Naive thymus-derived CD4-positive, alpha-beta T cell (primary cell): ENCODE measurements at regions not wholly inside any gene's neighbourhood (a gene's known extent, or its start where the extent isn't known, plus 50 kb on each side); places are given as distances from the start of the nearest gene placed in this dataset.

ENCODE experiments used
- ATAC-seq: fragments of 150-1000 bp; cut with Tn5 transposase; 2 replicates; pipeline ENCODE4 v1.10.0; 2021; ENCODE audit warnings: mild to moderate bottlenecking, moderate library complexity
- CTCF ChIA-PET: fragments of 350-600 bp; sonication (Branson Sonifier 250); formaldehyde crosslinking; loops from one replicate; lab custom pipeline; 2021; ENCODE audit warnings: antibody characterized with exemption; lab: Charles Lee
- POLR2A ChIA-PET: fragments of 350-600 bp; sonication (Branson Sonifier 250); formaldehyde crosslinking; loops from one replicate; lab custom pipeline; 2021; ENCODE audit warnings: antibody characterized with exemption, inconsistent platforms; lab: Charles Lee
- DNase-seq, 9 donors: peaks; one replicate each; pipeline versions ENCODE4 v3.0.0 to v3.0.0-alpha.2; 2020 to 2022; ENCODE audit warnings: mixed read lengths in 1 of 9
- H3K27ac ChIP-seq: one replicate; pipeline ENCODE4 v1.7.0; 2013; ENCODE audit warnings: mild to moderate bottlenecking, low read depth, low read length, moderate library complexity
- H3K27me3 ChIP-seq, 2 donors: one replicate each; pipeline ENCODE4 v1.7.0; 2013; ENCODE audit warnings: low read length in 2 of 2, mild to moderate bottlenecking in 2 of 2, moderate library complexity in 2 of 2; ENCODE audit not compliant: control insufficient read depth in 2 of 2, insufficient read depth in 2 of 2
- H3K36me3 ChIP-seq, 3 experiments: 1 replicate in 2 of 3; 2 replicates in 1 of 3; pipeline ENCODE4 v1.7.0; 2013; ENCODE audit warnings: low read length in 3 of 3, mild to moderate bottlenecking in 3 of 3, moderate library complexity in 1 of 3; ENCODE audit not compliant: insufficient read depth in 3 of 3, control insufficient read depth in 2 of 3
- H3K4me1 ChIP-seq, 2 donors: one replicate each; pipeline ENCODE4 v1.7.0; 2013; ENCODE audit warnings: low read length in 2 of 2, mild to moderate bottlenecking in 2 of 2, moderate library complexity in 1 of 2; ENCODE audit not compliant: control insufficient read depth in 2 of 2, insufficient read depth in 2 of 2
- H3K4me3 ChIP-seq: 2 replicates; pipeline ENCODE4 v1.7.0; 2013; ENCODE audit warnings: mild to moderate bottlenecking, low read length
- H3K9me3 ChIP-seq, 3 experiments: 1 replicate in 2 of 3; 2 replicates in 1 of 3; pipeline ENCODE4 v1.7.0; 2013; ENCODE audit warnings: low read length in 3 of 3; ENCODE audit not compliant: control insufficient read depth in 2 of 3
- H3K27ac Mint-ChIP-seq, 9 donors: one replicate each; pipeline ENCODE4 v1.8.0; 2020 to 2022; ENCODE audit warnings: mixed read lengths in 9 of 9, mild to moderate bottlenecking in 8 of 9, moderate library complexity in 5 of 9, inconsistent platforms in 2 of 9
- H3K27me3 Mint-ChIP-seq, 5 donors: one replicate each; pipeline ENCODE4 v1.8.0; 2021 to 2022; ENCODE audit warnings: mixed read lengths in 5 of 5, mild to moderate bottlenecking in 1 of 5
- H3K36me3 Mint-ChIP-seq, 5 donors: one replicate each; pipeline ENCODE4 v1.8.0; 2020 to 2022; ENCODE audit warnings: mixed read lengths in 5 of 5, mild to moderate bottlenecking in 3 of 5, inconsistent platforms in 1 of 5
- H3K4me1 Mint-ChIP-seq, 7 donors: one replicate each; pipeline ENCODE4 v1.8.0; 2020 to 2022; ENCODE audit warnings: mixed read lengths in 7 of 7, mild to moderate bottlenecking in 3 of 7, inconsistent platforms in 1 of 7
- H3K4me3 Mint-ChIP-seq, 10 donors: one replicate each; pipeline ENCODE4 v1.8.0; 2020 to 2022; ENCODE audit warnings: mild to moderate bottlenecking in 10 of 10, mixed read lengths in 10 of 10, moderate library complexity in 6 of 10, inconsistent platforms in 2 of 10
- H3K9me3 Mint-ChIP-seq, 11 donors: one replicate each; pipeline ENCODE4 v1.8.0; 2020 to 2022; ENCODE audit warnings: mixed read lengths in 11 of 11, mild to moderate bottlenecking in 4 of 11, inconsistent platforms in 1 of 11, moderate library complexity in 1 of 11
- intact Hi-C, 2 donors: fragments of 100-400 bp; cut with micrococcal nuclease; formaldehyde crosslinking; loops; one replicate each; pipeline ENCODE4 v1.15.1; 2023

- CTCF ChIA-PET: no interaction called here
Observed at GRCh38 chr9:115730396-115730795, 423.2 kb upstream of the PAPPA start.

GRCh38 chr9:115730845-115731244 is 422.7 kb upstream of the PAPPA start:
- DNase-seq (no peak), ATAC-seq (no peak)
- no peak overlapping the region for H3K27ac Mint-ChIP-seq
- Histone ChIP-seq H3K27me3 (no peaks in the 10 kb centered on the region), H3K36me3 (no peaks in the 10 kb centered on the region), H3K9me3 (no peaks in the 10 kb centered on the region), H3K4me1 (no peaks in the 10 kb centered on the region), H3K4me3 (no peak overlapping the region), H3K27ac (no peak overlapping the region)
- intact Hi-C loops: no loop called here
- no peak overlapping the region for H3K4me3 Mint-ChIP-seq
- ChIA-PET POLR2A (no interaction called here), CTCF (no interaction called here)
- H3K27me3 Mint-ChIP-seq: no peaks in the 10 kb centered on the region
- H3K9me3 Mint-ChIP-seq: peaks cover 0 to 41% (median 10%) of the 10 kb centered on the region in 11 donors
- H3K36me3 Mint-ChIP-seq: peaks cover 0 to 3% (median 0%) of the 10 kb centered on the region in 5 donors
- H3K4me1 Mint-ChIP-seq: no peaks in the 10 kb centered on the region

More at GRCh38 chr9:115730396-115730795, 423.2 kb upstream of the PAPPA start:
- Histone ChIP-seq H3K4me3 (no peak overlapping the region), H3K27me3 (no peaks in the 10 kb centered on the region), H3K4me1 (no peaks in the 10 kb centered on the region), H3K9me3 (no peaks in the 10 kb centered on the region), H3K36me3 (no peaks in the 10 kb centered on the region), H3K27ac (no peak overlapping the region)
- Mint-ChIP-seq H3K36me3 (peaks cover 0 to 3% (median 0%) of the 10 kb centered on the region in 5 donors), H3K27ac (no peak overlapping the region), H3K9me3 (peaks cover 0 to 41% (median 10%) of the 10 kb centered on the region in 11 donors), H3K27me3 (no peaks in the 10 kb centered on the region), H3K4me1 (no peaks in the 10 kb centered on the region), H3K4me3 (no peak overlapping the region)
- no peak for DNase-seq
- POLR2A ChIA-PET: no interaction called here
- intact Hi-C loops: no loop called here
- no peak for ATAC-seq

GRCh38 chr9:115733318-115734110 is 420.1 kb upstream of the PAPPA start:
- Mint-ChIP-seq H3K4me3 (no peak overlapping the region), H3K4me1 (no peaks in the 10 kb centered on the region), H3K36me3 (peaks cover 0 to 1% (median 0%) of the 10 kb centered on the region in 5 donors), H3K9me3 (peaks cover 0 to 18% (median 4%) of the 10 kb centered on the region in 11 donors), H3K27me3 (no peaks in the 10 kb centered on the region), H3K27ac (no peak overlapping the region)
- DNase-seq: no peak
- H3K9me3 ChIP-seq: no peaks in the 10 kb centered on the region
- no peak overlapping the region for H3K27ac ChIP-seq
- ChIA-PET CTCF (no interaction called here), POLR2A (no interaction called here)
- intact Hi-C loops: no loop called here
- no peak for ATAC-seq
- no peaks in the 10 kb centered on the region for H3K27me3 ChIP-seq
- H3K4me3 ChIP-seq: no peak overlapping the region
- H3K4me1 ChIP-seq: no peaks in the 10 kb centered on the region
- H3K36me3 ChIP-seq: no peaks in the 10 kb centered on the region

GRCh38 chr9:115739096-115739875 is 414.3 kb upstream of the PAPPA start:
- no peak for DNase-seq
- POLR2A ChIA-PET: no interaction called here
- ATAC-seq: no peak
- Mint-ChIP-seq H3K27me3 (no peaks in the 10 kb centered on the region), H3K4me1 (no peaks in the 10 kb centered on the region), H3K4me3 (no peak overlapping the region), H3K9me3 (peaks cover 0 to 6% (median 0%) of the 10 kb centered on the region in 11 donors), H3K27ac (no peak overlapping the region), H3K36me3 (no peaks in the 10 kb centered on the region)
- intact Hi-C loops: no loop called here
- Histone ChIP-seq H3K4me1 (no peaks in the 10 kb centered on the region), H3K4me3 (no peak overlapping the region), H3K9me3 (no peaks in the 10 kb centered on the region), H3K36me3 (no peaks in the 10 kb centered on the region), H3K27me3 (no peaks in the 10 kb centered on the region), H3K27ac (no peak overlapping the region)
- CTCF ChIA-PET: no interaction called here

- intact Hi-C loops: no loop called here
- CTCF ChIA-PET: no interaction called here
- H3K36me3 Mint-ChIP-seq: no peaks in the 10 kb centered on the region
Observed at GRCh38 chr9:115740986-115741385, 412.6 kb upstream of the PAPPA start.

DNA sequence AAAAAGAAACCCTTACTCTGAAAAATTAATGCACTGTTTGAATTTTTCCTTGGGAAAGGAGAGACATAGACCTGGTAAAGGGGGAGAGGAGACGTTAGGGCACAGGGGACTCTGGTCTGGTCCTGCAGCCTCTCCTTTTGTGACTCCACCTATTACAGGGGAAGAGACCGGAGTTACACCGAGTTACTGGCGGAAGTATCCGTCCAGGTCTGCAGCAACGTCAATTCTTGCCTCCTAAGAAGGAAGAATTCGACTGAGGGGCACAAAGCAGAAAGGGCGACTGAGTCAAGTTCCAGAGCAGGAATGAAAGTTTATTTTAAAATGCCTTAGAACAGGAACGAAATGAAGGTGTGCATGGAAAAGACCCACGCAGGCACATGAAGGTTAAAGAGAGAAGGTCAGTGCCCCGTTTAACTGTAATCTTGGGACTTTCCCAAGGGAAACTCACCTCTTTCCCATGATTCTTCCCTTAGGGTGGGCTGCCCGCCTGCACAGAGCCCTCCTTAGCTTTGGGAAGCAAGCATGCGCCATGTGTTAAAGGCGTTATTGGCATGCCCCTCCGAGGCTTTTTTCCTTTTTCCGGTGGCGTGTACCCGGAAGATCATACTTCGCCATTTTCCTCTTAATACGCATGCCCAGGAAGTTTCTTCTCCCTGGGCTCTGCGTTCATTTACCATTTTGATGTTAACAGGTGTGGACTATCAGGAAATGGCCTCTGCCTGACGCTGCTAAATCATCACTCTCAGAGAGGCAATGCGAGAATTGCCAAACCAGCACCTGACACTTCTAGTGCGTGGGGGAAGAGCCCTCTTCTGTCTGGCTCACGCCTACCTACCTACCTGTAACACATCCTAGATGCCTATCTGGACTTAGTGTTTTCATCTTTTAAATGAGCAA is 409.6 kb upstream of the PAPPA start:
- no peak overlapping the region for H3K27ac Mint-ChIP-seq
- H3K9me3 Mint-ChIP-seq: peaks cover 0 to 11% (median 0%) of the 10 kb centered on the region in 11 donors
- Histone ChIP-seq H3K9me3 (no peaks in the 10 kb centered on the region), H3K4me3 (no peak overlapping the region), H3K36me3 (no peaks in the 10 kb centered on the region), H3K4me1 (no peaks in the 10 kb centered on the region), H3K27ac (no peak overlapping the region), H3K27me3 (no peaks in the 10 kb centered on the region)
- intact Hi-C loops: no loop called here
- no peaks in the 10 kb centered on the region for H3K36me3 Mint-ChIP-seq
- ATAC-seq: no peak
- no peak overlapping the region for H3K4me3 Mint-ChIP-seq
- ChIA-PET POLR2A (no interaction called here), CTCF (no interaction called here)
- H3K27me3 Mint-ChIP-seq: no peaks in the 10 kb centered on the region
- no peak for DNase-seq
- no peaks in the 10 kb centered on the region for H3K4me1 Mint-ChIP-seq

More at GRCh38 chr9:115740986-115741385, 412.6 kb upstream of the PAPPA start:
- DNase-seq (no peak), ATAC-seq (no peak)
- Histone ChIP-seq H3K9me3 (no peaks in the 10 kb centered on the region), H3K27ac (no peak overlapping the region), H3K27me3 (no peaks in the 10 kb centered on the region), H3K4me1 (no peaks in the 10 kb centered on the region), H3K36me3 (no peaks in the 10 kb centered on the region), H3K4me3 (no peak overlapping the region)
- Mint-ChIP-seq H3K4me1 (no peaks in the 10 kb centered on the region), H3K27ac (no peak overlapping the region), H3K27me3 (no peaks in the 10 kb centered on the region), H3K4me3 (no peak overlapping the region), H3K9me3 (peaks cover 0 to 11% (median 0%) of the 10 kb centered on the region in 11 donors)
- POLR2A ChIA-PET: no interaction called here
